ENCODE measurements at regions not wholly inside any gene's neighbourhood (a gene's known extent, or its start where the extent isn't known, plus 50 kb on each side); places are given as distances from the start of the nearest gene placed in this dataset.

- TF ChIP-seq CTCF (IDR thresholded peaks at IDR 0.05 in 8 of 11, conservative IDR thresholded peaks at IDR 0.05 in 3 of 11), result no peak
- TF ChIP-seq POLR2A (IDR thresholded peaks at IDR 0.05), result no peak
These were observed 145.5 kb upstream of the IGF1 start for GRCh38 chr12:102625819-102626218.
